IMR-90 (cell line): ENCODE measurements at regions not wholly inside any gene's neighbourhood (a gene's known extent, or its start where the extent isn't known, plus 50 kb on each side); places are given as distances from the start of the nearest gene placed in this dataset.

Source experiments
- CHD1 ChIP-seq: IDR thresholded peaks from 2 replicates; pipeline ENCODE4 v1.6.1; 2012; ENCODE audit warnings: low read depth, low read length, improper control_type of control experiment
- RAD21 ChIP-seq: IDR thresholded peaks from 2 replicates; pipeline ENCODE4 v1.6.1; 2012; ENCODE audit warnings: low read length, improper control_type of control experiment

- TF ChIP-seq CHD1 (no peak), RAD21 (no peak)
Observed at GRCh38 chr18:61681065-61681464, 211.7 kb downstream of the RNF152 start.
